MM.1S (cell line): ENCODE measurements at regions not wholly inside any gene's neighbourhood (a gene's known extent, or its start where the extent isn't known, plus 50 kb on each side); places are given as distances from the start of the nearest gene placed in this dataset.

Experiments used
- DNase-seq: peaks from one replicate; pipeline ENCODE4 v3.0.0-alpha.2; 2015
- H2AFZ ChIP-seq: fragments of 300-600 bp; sonication (generic); 2 replicates; pipeline ENCODE4 v1.6.0; 2016; ENCODE audit warnings: antibody characterized with exemption, low read length
- H3F3A ChIP-seq: fragments of 300-600 bp; sonication (generic); 2 replicates; pipeline ENCODE4 v1.6.1; 2016; ENCODE audit warnings: mild to moderate bottlenecking, antibody characterized with exemption, low read length, moderate library complexity, mixed read lengths; ENCODE audit not compliant: insufficient read depth
- H3K27ac ChIP-seq: fragments of 300-600 bp; sonication (generic); 2 replicates; pipeline ENCODE4 v1.5.1; 2016; ENCODE audit warnings: mild to moderate bottlenecking, low read length
- H3K27me3 ChIP-seq: fragments of 300-600 bp; sonication (generic); replicated peaks from 2 replicates; pipeline ENCODE4 v1.6.0; 2016; ENCODE audit warnings: low read length; ENCODE audit not compliant: insufficient read depth
- H3K36me3 ChIP-seq: fragments of 300-600 bp; sonication (generic); replicated peaks from 2 replicates; pipeline ENCODE4 v1.6.1; 2016; ENCODE audit warnings: mild to moderate bottlenecking, low read length, mixed read lengths; ENCODE audit not compliant: insufficient read depth
- H3K4me1 ChIP-seq: fragments of 300-600 bp; sonication (generic); 2 replicates; pipeline ENCODE4 v1.6.1; 2016; ENCODE audit warnings: low read length, mixed read lengths
- H3K4me2 ChIP-seq: fragments of 300-600 bp; sonication (generic); 2 replicates; pipeline ENCODE4 v1.6.0; 2016; ENCODE audit warnings: low read depth, low read length
- H3K4me3 ChIP-seq: fragments of 300-600 bp; sonication (generic); 2 replicates; pipeline ENCODE4 v1.5.1; 2016; ENCODE audit warnings: low read length, mixed read lengths
- H3K79me2 ChIP-seq: fragments of 300-600 bp; sonication (generic); 2 replicates; pipeline ENCODE4 v1.6.1; 2016; ENCODE audit warnings: mixed run types, low read length, mixed read lengths
- H3K9ac ChIP-seq: fragments of 300-600 bp; sonication (generic); 2 replicates; pipeline ENCODE4 v1.6.1; 2016; ENCODE audit warnings: low read length, mixed read lengths
- H3K9me2 ChIP-seq: fragments of 300-600 bp; sonication (generic); replicated peaks from 2 replicates; pipeline ENCODE4 v1.6.1; 2016; ENCODE audit warnings: mild to moderate bottlenecking, low read length, mixed read lengths; ENCODE audit not compliant: insufficient read depth
- H3K9me3 ChIP-seq: fragments of 300-600 bp; sonication (generic); replicated peaks from 2 replicates; pipeline ENCODE4 v1.6.1; 2016; ENCODE audit warnings: mild to moderate bottlenecking, low read length, mixed read lengths; ENCODE audit not compliant: insufficient read depth
- H4K20me1 ChIP-seq: fragments of 300-600 bp; sonication (generic); 2 replicates; pipeline ENCODE4 v1.6.1; 2016; ENCODE audit warnings: mild to moderate bottlenecking, low read length, moderate library complexity, mixed read lengths; ENCODE audit not compliant: insufficient read depth
- EZH2 ChIP-seq: fragments of 300-600 bp; sonication (generic); optimal IDR thresholded peaks from 2 replicates; pipeline ENCODE3; 2017; ENCODE audit warnings: low read depth, mild to moderate bottlenecking, antibody characterized with exemption, low read length, mixed read lengths
- EZH2phosphoT487 ChIP-seq: fragments of 300-600 bp; sonication (generic); IDR thresholded peaks from 2 replicates; pipeline ENCODE4 v1.6.1; 2018; ENCODE audit warnings: antibody characterized with exemption, low read length
- TF ChIP-seq, protein P1 (sequence below): fragments of 300-600 bp; sonication (generic); IDR thresholded peaks from 2 replicates; pipeline ENCODE4 v1.5.1; 2016; ENCODE audit warnings: antibody characterized with exemption, low read length, mixed read lengths

DNA sequence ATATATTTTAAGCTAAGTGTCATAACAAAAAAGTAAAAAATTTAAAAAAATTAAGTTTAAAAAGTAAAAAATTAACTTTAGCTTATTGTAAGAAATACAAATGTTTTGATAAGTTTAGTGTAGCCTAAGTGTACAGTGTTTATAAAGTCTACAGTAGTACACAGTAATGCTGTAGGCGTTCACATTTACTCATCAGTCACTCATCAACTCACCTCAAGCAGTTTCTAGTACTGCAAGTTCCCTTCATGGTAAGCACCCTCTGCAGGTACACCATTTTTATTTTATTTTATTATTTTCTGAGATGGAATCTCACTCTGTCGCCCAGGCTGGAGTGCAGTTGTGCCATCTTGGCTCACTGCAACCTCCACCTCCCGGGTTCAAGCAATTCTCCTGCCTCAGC, 316.0 kb downstream of the FGFR2 start:
- Histone ChIP-seq H2AFZ (no peak overlapping the region), H4K20me1 (no peaks in the 10 kb centered on the region), H3K9me3 (no peaks in the 10 kb centered on the region), H3K27ac (no peak overlapping the region), H3F3A (no peaks in the 10 kb centered on the region), H3K4me1 (no peaks in the 10 kb centered on the region), H3K9me2 (no peaks in the 10 kb centered on the region), H3K27me3 (no peaks in the 10 kb centered on the region), H3K79me2 (no peaks in the 10 kb centered on the region), H3K4me2 (no peak overlapping the region), H3K36me3 (no peaks in the 10 kb centered on the region), H3K4me3 (no peak overlapping the region), H3K9ac (no peak overlapping the region)
- TF ChIP-seq EZH2phosphoT487 (no peak), EZH2 (no peak)
- TF ChIP-seq, protein P1, sequence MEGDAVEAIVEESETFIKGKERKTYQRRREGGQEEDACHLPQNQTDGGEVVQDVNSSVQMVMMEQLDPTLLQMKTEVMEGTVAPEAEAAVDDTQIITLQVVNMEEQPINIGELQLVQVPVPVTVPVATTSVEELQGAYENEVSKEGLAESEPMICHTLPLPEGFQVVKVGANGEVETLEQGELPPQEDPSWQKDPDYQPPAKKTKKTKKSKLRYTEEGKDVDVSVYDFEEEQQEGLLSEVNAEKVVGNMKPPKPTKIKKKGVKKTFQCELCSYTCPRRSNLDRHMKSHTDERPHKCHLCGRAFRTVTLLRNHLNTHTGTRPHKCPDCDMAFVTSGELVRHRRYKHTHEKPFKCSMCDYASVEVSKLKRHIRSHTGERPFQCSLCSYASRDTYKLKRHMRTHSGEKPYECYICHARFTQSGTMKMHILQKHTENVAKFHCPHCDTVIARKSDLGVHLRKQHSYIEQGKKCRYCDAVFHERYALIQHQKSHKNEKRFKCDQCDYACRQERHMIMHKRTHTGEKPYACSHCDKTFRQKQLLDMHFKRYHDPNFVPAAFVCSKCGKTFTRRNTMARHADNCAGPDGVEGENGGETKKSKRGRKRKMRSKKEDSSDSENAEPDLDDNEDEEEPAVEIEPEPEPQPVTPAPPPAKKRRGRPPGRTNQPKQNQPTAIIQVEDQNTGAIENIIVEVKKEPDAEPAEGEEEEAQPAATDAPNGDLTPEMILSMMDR, result no peak
- no peak for DNase-seq

GRCh38 chr10:121282797-121283515, 315.3 kb downstream of the FGFR2 start:
- TF ChIP-seq EZH2phosphoT487 (no peak), EZH2 (no peak)
- TF ChIP-seq, protein P1, result no peak
- no peaks in the 10 kb centered on the region for H3K79me2 ChIP-seq
- no peaks in the 10 kb centered on the region for H3K4me1 ChIP-seq
- H3F3A ChIP-seq, result no peaks in the 10 kb centered on the region
- H3K9me2 ChIP-seq, result no peaks in the 10 kb centered on the region
- no peaks in the 10 kb centered on the region for H3K36me3 ChIP-seq
- no peak overlapping the region for H3K4me3 ChIP-seq
- no peak overlapping the region for H2AFZ ChIP-seq
- no peaks in the 10 kb centered on the region for H3K9me3 ChIP-seq
- H3K27me3 ChIP-seq, result no peaks in the 10 kb centered on the region
- no peak overlapping the region for H3K9ac ChIP-seq
- no peak overlapping the region for H3K4me2 ChIP-seq
- no peaks in the 10 kb centered on the region for H4K20me1 ChIP-seq
- no peak overlapping the region for H3K27ac ChIP-seq
- DNase-seq, result no peak

- no peak for DNase-seq
- Histone ChIP-seq H3K9me2 (no peaks in the 10 kb centered on the region), H3K27ac (no peak overlapping the region), H4K20me1 (no peaks in the 10 kb centered on the region), H3K27me3 (no peaks in the 10 kb centered on the region), H3K4me1 (no peaks in the 10 kb centered on the region), H3F3A (no peaks in the 10 kb centered on the region), H3K9me3 (no peaks in the 10 kb centered on the region), H3K79me2 (no peaks in the 10 kb centered on the region), H2AFZ (no peak overlapping the region), H3K4me2 (no peak overlapping the region), H3K4me3 (no peak overlapping the region), H3K9ac (no peak overlapping the region), H3K36me3 (no peaks in the 10 kb centered on the region)
- TF ChIP-seq EZH2phosphoT487 (no peak), EZH2 (no peak)
- TF ChIP-seq, protein P1, result no peak
Observed at GRCh38 chr10:121284936-121285335, 313.3 kb downstream of the FGFR2 start.
